ENCODE measurements at regions not wholly inside any gene's neighbourhood (a gene's known extent, or its start where the extent isn't known, plus 50 kb on each side); places are given as distances from the start of the nearest gene placed in this dataset.
"Not testable (repeated sequence)": the region's sequence is repeated elsewhere in the genome, so short reads cannot be mapped to it uniquely, and the experiment has no call there.

DNA sequence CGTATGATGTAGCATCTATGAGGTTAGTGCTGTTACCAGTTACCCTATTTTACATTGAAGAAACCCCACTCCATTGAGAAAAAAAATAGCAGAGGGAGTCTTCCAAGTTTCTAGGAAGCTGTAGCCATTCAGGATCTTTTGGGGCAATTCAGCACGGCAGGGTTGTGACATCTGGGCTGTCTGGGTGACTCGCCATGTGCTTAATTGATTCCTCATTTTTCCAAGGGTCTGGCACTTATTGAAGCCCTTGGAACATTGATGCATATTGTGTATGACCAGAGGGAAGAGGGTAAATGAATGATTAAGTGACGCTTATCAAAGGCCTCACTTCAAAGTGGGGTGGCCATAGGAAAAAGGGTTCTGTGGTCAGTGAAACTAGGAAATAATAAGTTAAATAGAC lies 248.7 kb downstream of the ARHGAP12 start:
- DNase-seq = no peak

- DNase-seq = no peak
Observed at GRCh38 chr10:31678575-31679516, 249.8 kb downstream of the ARHGAP12 start.

DNA sequence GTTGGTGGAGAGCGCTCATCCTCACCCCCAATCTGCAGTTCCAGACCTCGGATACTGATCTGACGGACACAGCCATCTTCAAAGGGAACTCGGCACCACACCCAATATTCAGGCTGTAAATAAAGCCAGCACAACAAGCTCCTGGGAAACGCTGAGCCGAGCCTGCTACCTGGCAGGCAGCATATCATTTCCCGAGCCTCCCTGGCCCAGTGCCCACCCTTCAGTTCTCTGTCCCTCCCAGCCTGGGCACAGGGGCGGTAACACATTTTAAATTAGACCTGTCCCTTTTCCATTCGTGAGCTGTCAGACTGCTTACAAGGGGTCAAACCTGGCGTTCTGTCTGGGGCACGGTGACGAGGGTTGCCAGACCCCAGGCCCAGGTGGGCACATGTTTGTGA lies 250.5 kb downstream of the ARHGAP12 start:
- DNase-seq = no peak

DNA sequence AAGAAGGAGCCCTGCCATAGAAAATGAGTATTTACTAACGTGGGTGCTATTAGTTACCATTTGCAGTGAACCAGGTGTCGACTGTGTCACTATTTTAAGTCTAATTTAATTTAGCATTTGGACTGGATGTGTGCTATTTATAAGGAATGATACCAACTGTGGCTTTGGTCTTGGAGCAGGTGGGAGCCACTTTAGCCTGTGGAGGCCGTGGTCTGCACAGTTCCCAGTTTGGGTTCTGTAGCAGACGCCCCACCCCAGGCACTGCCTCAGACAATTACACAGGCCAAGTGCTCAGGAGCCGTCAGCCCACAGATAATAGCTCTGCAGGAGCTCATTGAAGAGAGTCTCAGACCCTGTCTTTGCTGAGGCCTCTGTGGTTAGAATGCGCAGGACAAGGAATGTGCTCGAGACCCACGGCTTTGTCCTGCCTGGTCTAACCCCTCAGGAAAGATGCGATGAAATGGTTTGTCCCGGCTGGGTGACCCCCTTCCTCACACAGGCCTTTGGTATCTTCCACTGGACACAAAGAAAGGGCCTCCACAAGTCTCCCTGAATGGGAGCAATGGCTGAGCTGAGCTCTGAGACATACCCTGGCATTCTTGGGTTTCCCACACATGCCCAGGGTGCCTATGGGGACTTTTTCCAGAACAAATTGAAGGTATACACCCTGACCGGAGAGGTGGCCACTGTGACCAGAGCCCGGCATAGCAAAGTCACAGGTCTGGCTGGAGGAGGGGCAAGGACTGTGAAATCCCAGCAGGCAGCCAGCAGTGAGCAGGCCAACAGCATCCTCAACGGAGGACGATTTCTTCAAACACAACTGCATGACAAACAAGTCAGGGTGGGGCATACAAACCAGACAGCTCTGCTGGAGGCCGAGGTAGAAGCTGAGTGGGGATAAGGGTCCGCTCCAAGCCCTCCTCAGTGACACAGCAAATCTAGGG lies 251.2 kb downstream of the ARHGAP12 start:
- DNase-seq = no peak

DNA sequence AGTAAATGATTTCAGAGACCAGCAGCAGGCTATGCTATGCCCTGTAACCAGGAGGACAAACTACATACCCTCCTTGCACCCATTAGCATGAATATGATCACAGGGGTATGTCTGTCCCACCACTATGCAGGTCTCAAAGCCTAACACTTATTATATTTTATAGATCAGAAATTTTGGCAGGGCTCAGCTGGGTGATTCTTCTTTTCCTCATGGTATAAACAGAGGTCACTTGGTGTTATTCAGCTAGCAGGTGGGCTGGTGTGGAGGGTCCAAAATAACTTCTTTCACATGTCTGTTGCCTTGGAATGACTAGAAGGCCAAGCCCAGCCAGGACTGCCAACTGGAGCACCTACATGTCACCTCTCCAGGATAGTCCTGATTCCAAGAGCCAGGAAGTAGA lies 252.9 kb downstream of the ARHGAP12 start:
- DNase-seq = no peak

- no peak for DNase-seq
Observed at GRCh38 chr10:31669357-31669756, 259.3 kb downstream of the ARHGAP12 start.

- no peak for DNase-seq
Observed at GRCh38 chr10:31668326-31668725, 260.3 kb downstream of the ARHGAP12 start.

GRCh38 chr10:31665764-31666279 lies 262.8 kb downstream of the ARHGAP12 start:
- DNase-seq = not testable (repeated sequence)

GRCh38 chr10:31664803-31665202 lies 263.8 kb downstream of the ARHGAP12 start:
- no peak for DNase-seq

DNA sequence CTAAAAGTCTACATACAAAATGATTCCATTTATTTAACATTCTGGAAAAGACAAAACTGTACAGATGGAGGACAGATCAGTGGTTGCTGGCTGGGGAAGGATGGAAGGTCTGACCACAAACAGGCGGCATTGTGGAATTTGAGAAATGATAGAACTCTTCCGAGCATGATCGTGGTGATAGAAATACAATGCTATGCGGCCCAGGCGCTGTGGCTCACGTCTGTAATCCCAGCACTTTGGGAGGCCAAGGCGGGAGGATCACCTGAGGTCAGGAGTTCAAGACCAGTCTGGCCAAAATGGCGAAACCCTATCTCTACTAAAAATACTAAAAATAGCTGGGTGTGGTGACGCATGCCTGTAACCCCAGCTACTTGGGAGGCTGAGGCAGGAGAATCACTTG lies 264.6 kb downstream of the ARHGAP12 start:
- DNase-seq = not testable (repeated sequence)

- no peak for DNase-seq
Observed at GRCh38 chr10:31660300-31660699, 268.3 kb downstream of the ARHGAP12 start.

GRCh38 chr10:31659665-31660064 lies 269.0 kb downstream of the ARHGAP12 start:
- no peak for DNase-seq

DNA sequence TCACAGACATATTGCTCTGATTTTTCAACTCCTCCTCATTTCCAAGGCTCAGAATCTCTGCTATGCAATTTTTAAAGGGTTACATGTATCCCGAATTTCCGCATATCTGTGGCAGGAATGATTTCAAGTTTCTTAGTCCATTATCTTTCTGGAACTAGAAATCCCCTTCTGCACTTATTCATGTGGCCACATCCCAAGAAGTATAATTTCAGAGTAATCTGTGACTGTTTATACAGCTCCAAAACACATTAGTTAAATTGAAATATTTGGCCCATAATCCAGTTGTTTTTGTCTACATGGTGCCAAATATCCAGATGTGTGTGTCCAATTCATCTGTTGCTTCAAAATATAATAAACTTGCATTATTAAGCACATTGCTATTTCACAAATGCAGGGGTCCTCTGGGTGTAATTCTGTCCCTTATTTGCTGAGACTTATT lies 271.2 kb downstream of the ARHGAP12 start:
- DNase-seq = no peak

GRCh38 chr10:31656851-31657433 lies 271.7 kb downstream of the ARHGAP12 start:
- DNase-seq = no peak

GRCh38 chr10:31652038-31652437 lies 276.6 kb downstream of the ARHGAP12 start:
- no peak for DNase-seq

DNA sequence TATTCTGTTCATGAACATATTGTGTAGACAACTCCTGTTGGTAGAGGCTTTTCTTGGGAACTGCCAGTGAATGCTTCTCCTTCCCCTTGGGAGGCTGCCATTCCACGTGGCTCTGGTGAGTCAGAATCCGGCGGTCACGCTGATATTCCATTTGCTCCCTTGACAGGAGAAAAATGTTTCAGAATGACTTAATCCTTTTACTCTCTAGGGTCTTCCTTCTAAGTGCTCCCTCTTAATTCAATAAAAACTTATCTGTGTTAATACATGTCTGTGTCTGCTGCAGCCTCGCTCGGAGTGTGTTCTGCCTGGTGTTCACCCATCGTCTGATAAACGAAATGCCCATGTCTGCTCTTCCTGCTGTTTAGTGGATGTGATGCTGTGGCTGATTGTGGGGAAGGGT lies 278.6 kb downstream of the ARHGAP12 start:
- DNase-seq = no peak

DNA sequence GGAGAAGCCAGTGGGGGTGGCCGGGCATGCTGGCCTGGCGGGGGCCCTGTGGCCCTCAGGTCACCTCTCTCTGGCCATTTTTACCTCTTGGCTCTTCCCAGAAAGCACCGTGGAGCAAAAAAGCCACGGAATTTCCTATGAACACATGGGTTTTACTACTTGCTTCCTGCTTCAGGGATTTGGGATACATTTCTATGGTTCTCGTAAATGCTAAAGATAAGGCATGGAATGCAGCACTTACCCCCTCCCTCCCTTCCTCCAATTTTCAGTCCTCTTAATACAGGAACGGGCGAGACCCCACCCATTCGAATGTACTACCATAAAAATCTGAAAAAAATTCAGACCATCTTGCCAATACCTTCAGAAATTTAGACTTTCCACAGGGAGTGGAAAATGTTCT lies 279.7 kb downstream of the ARHGAP12 start:
- no peak for DNase-seq

GRCh38 chr10:31647861-31648260 lies 280.8 kb downstream of the ARHGAP12 start:
- no peak for DNase-seq

- DNase-seq = no peak
Observed at GRCh38 chr10:31646519-31646918, 282.1 kb downstream of the ARHGAP12 start.

DNA sequence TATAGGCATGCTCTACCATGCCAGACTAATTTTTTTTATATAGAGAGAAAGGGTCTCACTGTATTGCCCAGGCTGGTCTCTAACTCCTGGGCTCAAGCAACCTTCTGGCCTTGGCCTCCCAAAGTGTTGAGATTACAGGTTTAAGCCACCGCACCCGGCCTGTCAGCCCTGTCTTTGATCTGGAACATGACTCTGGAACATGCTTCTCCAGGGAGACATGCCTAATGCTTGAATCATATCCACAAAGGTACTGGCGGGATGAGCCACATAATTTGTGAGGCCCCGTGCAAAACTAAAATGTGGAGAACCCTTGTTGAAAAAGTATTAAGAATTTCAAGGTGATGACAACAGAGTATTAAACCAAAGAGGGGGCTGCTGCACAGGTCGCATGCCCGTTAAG lies 282.8 kb downstream of the ARHGAP12 start:
- no peak for DNase-seq

- no peak for DNase-seq
Observed at GRCh38 chr10:31644931-31645633, 283.5 kb downstream of the ARHGAP12 start.

DNA sequence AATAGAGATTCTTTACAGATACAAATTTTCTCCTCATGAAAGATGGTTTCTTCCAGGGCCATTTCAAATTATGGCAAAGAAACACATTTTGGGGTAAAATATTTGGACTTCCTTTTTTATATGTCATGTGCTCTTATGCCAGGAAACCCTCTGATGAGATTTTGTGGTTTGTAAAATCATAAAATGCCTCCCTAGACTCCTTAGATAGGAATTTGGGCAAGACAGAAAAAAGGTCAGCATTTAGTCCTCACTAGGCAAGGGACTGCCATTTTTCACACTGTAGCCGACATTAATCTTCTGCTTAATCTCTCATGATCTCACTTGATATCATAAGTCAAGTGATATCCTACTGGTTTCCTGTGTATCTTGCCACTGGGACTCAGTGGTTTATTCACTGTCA lies 286.4 kb downstream of the ARHGAP12 start:
- DNase-seq = no peak

Data from activated CD8-positive, alpha-beta memory T cell treated with anti-CD3 and anti-CD28 coated beads, Interleukin-2, amount 50 U/mL, for 48 hours (primary cell).